ENCODE measurements at regions not wholly inside any gene's neighbourhood (a gene's known extent, or its start where the extent isn't known, plus 50 kb on each side); places are given as distances from the start of the nearest gene placed in this dataset.

DNA sequence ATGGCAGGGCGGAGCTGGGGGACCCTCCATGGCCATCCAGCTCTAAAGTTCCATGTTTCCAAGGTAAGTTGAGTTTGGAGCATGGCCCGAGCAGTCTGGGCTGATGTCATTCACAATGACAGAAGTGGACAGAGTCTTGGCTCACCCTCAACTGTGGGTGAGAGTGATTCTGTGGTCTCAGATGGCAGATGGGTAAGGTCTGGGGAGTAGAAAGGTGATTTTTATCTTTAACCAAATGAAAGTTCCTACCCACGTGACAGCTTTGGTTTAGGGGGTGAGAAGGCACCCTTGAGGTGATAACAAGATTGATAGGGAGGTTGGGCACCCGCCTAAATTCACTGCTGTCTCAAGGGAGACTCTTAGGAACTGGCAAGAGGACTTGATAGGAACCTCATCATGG, 57.6 kb upstream of the PDZD8 start:
- TF ChIP-seq BHLHE40 (IDR thresholded peaks at IDR 0.05; ENCODE audit: low read length) (no peak), MIER1 (IDR thresholded peaks at IDR 0.05; ENCODE audit: low read depth) (no peak), EZH2 (IDR thresholded peaks at IDR 0.05; ENCODE audit: borderline replicate concordance, low read depth, low read length) (no peak)
- TF ChIP-seq, protein P1, sequence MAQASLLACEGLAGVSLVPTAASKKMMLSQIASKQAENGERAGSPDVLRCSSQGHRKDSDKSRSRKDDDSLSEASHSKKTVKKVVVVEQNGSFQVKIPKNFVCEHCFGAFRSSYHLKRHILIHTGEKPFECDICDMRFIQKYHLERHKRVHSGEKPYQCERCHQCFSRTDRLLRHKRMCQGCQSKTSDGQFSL (CRISPR knock-in tag; IDR thresholded peaks at IDR 0.05), result no peak
- TF ChIP-seq, protein P1 (tag; IDR thresholded peaks at IDR 0.05), result no peak
- TF ChIP-seq, protein P2, sequence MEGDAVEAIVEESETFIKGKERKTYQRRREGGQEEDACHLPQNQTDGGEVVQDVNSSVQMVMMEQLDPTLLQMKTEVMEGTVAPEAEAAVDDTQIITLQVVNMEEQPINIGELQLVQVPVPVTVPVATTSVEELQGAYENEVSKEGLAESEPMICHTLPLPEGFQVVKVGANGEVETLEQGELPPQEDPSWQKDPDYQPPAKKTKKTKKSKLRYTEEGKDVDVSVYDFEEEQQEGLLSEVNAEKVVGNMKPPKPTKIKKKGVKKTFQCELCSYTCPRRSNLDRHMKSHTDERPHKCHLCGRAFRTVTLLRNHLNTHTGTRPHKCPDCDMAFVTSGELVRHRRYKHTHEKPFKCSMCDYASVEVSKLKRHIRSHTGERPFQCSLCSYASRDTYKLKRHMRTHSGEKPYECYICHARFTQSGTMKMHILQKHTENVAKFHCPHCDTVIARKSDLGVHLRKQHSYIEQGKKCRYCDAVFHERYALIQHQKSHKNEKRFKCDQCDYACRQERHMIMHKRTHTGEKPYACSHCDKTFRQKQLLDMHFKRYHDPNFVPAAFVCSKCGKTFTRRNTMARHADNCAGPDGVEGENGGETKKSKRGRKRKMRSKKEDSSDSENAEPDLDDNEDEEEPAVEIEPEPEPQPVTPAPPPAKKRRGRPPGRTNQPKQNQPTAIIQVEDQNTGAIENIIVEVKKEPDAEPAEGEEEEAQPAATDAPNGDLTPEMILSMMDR (IDR thresholded peaks at IDR 0.05 in 2 of 3, conservative IDR thresholded peaks at IDR 0.05 in 1 of 3; ENCODE audit: insufficient read depth in 2 of 3, low read depth in 1 of 3, low read length in 3 of 3), result no peak

Measured in K562 (cell line).